ENCODE measurements at regions not wholly inside any gene's neighbourhood (a gene's known extent, or its start where the extent isn't known, plus 50 kb on each side); places are given as distances from the start of the nearest gene placed in this dataset.

- DNase-seq (ENCODE audit: low read depth): no peak
- TF ChIP-seq CTCF (conservative IDR thresholded peaks at IDR 0.05; ENCODE audit: low read depth, low read length): no peak
- no peak overlapping the region for H3K4me3 ChIP-seq (ENCODE audit: low read depth, low read length)
Measured at GRCh38 chr18:51897884-51898283, 442.1 kb upstream of the DCC start.

GRCh38 chr18:51907687-51908597 is 432.1 kb upstream of the DCC start:
- no peak for TF ChIP-seq CTCF (conservative IDR thresholded peaks at IDR 0.05; ENCODE audit: low read depth, low read length)
- no peak for DNase-seq (ENCODE audit: low read depth)
- no peak overlapping the region for H3K4me3 ChIP-seq (ENCODE audit: low read depth, low read length)

GRCh38 chr18:51908598-51908944 is 431.4 kb upstream of the DCC start:
- DNase-seq (ENCODE audit: low read depth): no peak
- no peak overlapping the region for H3K4me3 ChIP-seq (ENCODE audit: low read depth, low read length)

GRCh38 chr18:51911584-51911983 is 428.4 kb upstream of the DCC start:
- no peak for TF ChIP-seq CTCF (conservative IDR thresholded peaks at IDR 0.05; ENCODE audit: low read depth, low read length)
- no peak overlapping the region for H3K4me3 ChIP-seq (ENCODE audit: low read depth, low read length)
- no peak for DNase-seq (ENCODE audit: low read depth)

More at GRCh38 chr18:51908598-51908944, 431.4 kb upstream of the DCC start:
- no peak for TF ChIP-seq CTCF (conservative IDR thresholded peaks at IDR 0.05; ENCODE audit: low read depth, low read length)

GRCh38 chr18:51912381-51912780 is 427.6 kb upstream of the DCC start:
- no peak for DNase-seq (ENCODE audit: low read depth)
- no peak for TF ChIP-seq CTCF (conservative IDR thresholded peaks at IDR 0.05; ENCODE audit: low read depth, low read length)
- no peak overlapping the region for H3K4me3 ChIP-seq (ENCODE audit: low read depth, low read length)

- DNase-seq (ENCODE audit: low read depth): no peak
- H3K4me3 ChIP-seq (ENCODE audit: low read depth, low read length): no peak overlapping the region
- TF ChIP-seq CTCF (conservative IDR thresholded peaks at IDR 0.05; ENCODE audit: low read depth, low read length): no peak
Measured at GRCh38 chr18:51915176-51915575, 424.8 kb upstream of the DCC start.

GRCh38 chr18:51921862-51922261 is 418.1 kb upstream of the DCC start:
- no peak for DNase-seq (ENCODE audit: low read depth)
- H3K4me3 ChIP-seq (ENCODE audit: low read depth, low read length): no peak overlapping the region
- no peak for TF ChIP-seq CTCF (conservative IDR thresholded peaks at IDR 0.05; ENCODE audit: low read depth, low read length)

Data from epithelial cell of proximal tubule (primary cell).